GM13976 (cell line): ENCODE measurements at regions not wholly inside any gene's neighbourhood (a gene's known extent, or its start where the extent isn't known, plus 50 kb on each side); places are given as distances from the start of the nearest gene placed in this dataset.

Experiments used
- DNase-seq: peaks from one replicate; pipeline ENCODE4 v3.0.0; 2012; ENCODE audit warnings: low spot score
- in situ Hi-C: fragments of 300-500 bp; cut with MboI; formaldehyde crosslinking; loops from one replicate; pipeline ENCODE4 v1.12.0; 2022; ENCODE audit warnings: low sequenced_read_pairs, mixed read lengths, inconsistent platforms; ENCODE audit not compliant: unreplicated experiment
- TF ChIP-seq, protein P1 (sequence below): IDR thresholded peaks from 2 replicates; pipeline ENCODE4 v1.5.1; 2012; ENCODE audit warnings: borderline replicate concordance, mild to moderate bottlenecking; ENCODE audit not compliant: insufficient read depth; ENCODE audit errors: extremely low read depth, missing control alignments, control extremely low read depth

DNA sequence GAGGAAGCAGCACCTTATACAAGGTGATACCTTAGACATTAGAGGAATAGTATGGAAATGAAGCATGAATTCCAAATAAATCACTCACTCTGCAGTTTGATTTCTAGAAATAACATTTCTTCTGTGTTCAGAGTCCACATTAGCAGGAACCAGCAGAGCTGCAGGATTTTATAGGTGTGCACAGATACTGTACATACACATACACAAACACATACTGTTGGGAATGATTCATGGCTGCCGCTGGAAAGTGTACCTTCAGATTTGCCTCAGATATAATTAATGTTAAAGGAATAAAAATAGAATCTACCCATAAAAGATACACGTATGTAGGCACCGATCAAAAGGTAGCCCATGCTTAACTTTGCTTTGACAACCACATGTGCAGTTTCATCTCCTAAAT lies 578.1 kb downstream of the CSNK1G3 start:
- TF ChIP-seq, protein P1, sequence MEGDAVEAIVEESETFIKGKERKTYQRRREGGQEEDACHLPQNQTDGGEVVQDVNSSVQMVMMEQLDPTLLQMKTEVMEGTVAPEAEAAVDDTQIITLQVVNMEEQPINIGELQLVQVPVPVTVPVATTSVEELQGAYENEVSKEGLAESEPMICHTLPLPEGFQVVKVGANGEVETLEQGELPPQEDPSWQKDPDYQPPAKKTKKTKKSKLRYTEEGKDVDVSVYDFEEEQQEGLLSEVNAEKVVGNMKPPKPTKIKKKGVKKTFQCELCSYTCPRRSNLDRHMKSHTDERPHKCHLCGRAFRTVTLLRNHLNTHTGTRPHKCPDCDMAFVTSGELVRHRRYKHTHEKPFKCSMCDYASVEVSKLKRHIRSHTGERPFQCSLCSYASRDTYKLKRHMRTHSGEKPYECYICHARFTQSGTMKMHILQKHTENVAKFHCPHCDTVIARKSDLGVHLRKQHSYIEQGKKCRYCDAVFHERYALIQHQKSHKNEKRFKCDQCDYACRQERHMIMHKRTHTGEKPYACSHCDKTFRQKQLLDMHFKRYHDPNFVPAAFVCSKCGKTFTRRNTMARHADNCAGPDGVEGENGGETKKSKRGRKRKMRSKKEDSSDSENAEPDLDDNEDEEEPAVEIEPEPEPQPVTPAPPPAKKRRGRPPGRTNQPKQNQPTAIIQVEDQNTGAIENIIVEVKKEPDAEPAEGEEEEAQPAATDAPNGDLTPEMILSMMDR = no peak
- in situ Hi-C loops = no loop called here
- no peak for DNase-seq

DNA sequence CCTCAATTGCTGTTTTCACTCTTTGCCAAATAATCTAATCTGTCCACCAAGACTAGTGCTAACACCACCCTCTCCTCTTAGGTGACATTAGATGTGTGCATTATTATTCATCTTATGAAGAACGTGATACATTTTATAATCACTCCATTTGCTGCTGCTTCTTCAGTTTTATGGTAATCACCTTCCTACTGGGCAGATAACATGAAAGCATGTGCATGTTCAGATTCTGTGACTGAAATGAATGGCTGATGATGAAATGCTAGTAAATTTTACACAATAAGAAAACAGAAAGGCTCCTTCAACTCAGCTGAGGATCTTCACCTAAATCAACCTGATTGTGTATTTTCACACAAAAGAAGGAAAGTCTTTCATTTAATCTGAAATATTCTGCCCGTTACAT lies 577.6 kb downstream of the CSNK1G3 start:
- no peak for DNase-seq
- TF ChIP-seq, protein P1 = no peak
- in situ Hi-C loops = no loop called here

DNA sequence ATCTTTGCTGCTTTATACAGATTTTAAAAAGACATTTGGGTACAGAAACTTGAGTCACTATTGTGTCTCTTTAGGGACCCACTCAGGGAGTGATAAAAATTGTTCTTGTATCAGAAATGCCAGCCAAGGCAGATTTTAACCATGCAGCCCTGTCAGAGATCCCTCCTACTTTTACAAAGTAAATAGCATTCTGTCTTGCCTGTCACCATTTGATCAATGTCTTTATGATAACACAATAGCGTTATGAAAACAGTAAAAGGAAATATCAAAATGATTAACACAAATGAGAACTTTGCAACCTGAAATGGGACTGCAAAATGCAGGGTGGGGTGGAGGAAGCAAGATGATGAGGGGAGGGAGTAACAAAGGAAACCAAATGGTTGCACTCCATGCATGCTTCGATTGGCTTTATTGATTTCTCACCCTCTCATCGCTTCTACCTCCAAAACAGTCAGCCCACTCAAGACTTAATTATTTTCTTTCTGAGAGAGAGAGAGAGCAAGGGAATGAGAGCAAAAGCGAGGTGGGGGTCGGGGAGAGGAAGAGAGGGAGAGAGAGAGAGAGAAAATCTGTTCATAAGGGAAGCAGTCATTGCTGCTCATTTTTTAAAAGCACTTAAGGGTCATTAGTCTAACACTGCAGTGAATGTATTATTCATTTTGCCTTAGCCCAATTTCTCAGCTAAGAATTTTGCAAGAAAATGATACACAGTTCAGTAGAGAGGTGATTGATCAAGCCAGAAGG lies 576.5 kb downstream of the CSNK1G3 start:
- DNase-seq = no peak
- in situ Hi-C loops = no loop called here
- TF ChIP-seq, protein P1 = no peak

DNA sequence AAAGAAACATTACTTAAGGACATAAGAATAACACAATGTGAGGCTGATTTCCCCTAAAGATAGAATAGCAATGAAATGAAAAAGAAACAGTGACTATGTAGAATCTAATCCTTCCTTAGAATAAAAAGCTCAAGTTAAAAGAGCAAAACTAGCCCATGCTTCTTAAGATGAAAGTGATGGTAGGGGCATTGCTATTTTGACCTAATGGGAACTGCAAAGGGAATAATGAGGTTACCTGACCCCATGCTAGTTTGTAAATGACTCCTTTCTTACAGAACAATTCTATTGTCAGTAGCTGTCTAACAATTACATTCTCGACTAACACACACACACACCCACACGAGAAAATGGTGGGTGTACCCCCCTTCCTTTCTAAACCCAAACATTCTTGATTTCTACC lies 575.8 kb downstream of the CSNK1G3 start:
- TF ChIP-seq, protein P1 = no peak
- no peak for DNase-seq
- in situ Hi-C loops = no loop called here

DNA sequence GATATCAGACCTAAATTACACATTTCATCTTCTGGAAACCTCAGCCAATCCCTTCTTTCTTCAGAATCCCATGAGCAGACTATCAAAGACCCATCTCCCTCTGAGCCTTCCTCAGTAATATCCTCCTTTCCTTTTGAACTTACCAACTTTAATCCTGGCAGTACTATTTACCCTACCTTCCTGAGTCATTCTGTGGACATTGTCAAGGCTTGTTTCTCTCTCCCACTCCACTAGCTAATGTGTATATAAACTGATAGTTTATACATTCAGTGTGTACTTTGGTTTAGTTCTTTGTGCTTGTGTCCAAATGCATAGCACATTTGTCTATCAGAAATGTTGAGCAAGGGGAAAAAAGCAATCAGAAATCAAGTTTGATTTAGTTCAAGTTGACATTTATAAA lies 568.3 kb downstream of the CSNK1G3 start:
- TF ChIP-seq, protein P1 = no peak
- in situ Hi-C loops = no loop called here
- DNase-seq = no peak

DNA sequence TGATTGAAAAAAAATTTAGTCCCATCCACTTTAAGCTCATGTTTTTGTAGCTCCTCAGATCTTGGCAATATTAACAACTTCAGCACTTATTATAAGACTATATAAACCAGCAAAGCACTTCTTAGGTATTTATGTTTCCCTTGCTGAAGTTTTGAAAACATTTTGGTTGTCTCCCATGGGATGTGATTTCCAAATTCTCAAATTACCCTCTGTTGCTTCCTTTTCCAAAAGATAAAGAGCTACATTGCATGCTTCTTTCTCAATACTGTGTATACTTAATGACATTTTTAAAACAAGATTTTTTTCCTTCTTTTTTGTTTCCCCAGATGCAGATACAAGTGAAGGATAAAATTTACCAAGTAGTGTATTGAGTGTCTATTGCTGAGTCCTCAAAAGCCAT lies 567.1 kb downstream of the CSNK1G3 start:
- in situ Hi-C loops = no loop called here
- DNase-seq = no peak
- TF ChIP-seq, protein P1 = no peak
